ENCODE measurements at regions not wholly inside any gene's neighbourhood (a gene's known extent, or its start where the extent isn't known, plus 50 kb on each side); places are given as distances from the start of the nearest gene placed in this dataset.

DNA sequence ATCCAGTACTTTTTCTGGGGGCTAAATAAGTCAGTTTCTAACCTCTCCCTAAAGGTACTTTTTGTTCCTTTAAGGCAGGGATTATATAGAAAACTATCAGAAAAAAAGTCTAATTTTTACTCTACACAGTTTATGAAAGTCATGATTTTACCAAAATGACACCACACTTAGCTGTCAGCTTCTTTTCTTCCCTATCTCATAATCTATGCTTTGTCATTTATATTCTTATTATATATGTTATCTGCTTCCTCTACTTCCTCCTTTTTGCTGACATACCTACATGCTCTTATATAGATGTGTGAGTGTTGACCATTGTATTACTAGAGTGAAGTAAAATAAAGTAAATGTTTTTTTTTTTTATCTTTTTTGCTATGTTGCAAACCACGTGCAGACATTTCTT is 203.9 kb upstream of the CHRM2 start:
- no peak for DNase-seq

DNA sequence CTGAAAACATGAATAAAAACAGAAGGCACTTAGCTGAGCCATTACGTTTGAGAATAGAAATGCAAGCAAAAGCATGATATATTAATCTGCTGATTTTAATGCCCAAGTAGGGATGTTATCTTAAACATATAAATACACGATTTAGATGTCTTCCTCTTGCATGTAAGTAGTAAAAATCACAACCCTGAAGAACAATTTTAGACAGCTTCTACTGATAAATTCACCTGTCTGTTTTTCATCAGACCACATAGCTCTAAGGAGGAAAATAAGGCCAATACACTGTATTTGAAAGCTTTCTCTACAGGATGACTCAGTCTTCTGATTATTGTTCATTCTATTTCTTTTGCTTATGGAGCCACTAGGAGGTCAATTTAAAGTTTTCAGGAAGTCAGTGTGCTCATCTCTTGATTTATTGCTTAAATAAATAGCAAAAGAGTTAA is 210.9 kb upstream of the CHRM2 start:
- DNase-seq: no peak

DNA sequence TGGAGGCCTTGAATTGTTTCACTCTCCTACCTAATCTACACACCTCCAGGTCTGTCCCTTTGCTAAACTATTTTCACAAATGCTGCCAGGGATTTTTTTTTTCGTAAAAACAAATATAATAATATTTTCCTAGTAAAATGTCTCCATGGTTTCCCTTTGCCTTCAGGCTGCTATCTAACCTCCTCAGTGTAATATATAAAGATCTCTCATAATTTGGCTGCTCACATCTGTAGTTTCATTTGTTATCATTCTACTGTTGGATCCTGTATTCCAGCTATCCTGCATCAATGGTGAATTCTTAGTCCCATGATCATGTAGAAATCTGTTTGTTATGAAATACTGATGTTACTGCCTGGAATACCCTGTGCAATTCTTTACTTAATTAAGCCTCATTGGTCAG is 211.9 kb upstream of the CHRM2 start:
- no peak for DNase-seq

DNA sequence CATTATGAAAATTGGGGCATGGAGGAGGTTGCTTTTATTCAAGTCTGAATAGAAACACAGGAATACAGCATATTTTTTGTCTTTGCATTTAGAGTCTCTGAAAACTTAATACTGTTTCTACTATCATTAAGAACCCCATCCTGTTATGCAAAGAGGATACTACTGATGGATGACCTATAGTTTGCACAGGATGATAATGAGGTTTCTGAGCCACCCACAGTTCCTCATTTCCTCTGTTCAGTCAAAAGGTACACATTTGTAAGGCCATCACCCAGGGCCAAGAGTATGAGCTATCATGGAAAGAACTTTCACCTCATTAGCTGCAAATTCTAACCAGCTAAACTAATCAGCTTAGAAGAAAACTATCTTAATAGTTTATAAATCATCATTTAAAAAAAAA is 213.0 kb upstream of the CHRM2 start:
- no peak for DNase-seq

DNA sequence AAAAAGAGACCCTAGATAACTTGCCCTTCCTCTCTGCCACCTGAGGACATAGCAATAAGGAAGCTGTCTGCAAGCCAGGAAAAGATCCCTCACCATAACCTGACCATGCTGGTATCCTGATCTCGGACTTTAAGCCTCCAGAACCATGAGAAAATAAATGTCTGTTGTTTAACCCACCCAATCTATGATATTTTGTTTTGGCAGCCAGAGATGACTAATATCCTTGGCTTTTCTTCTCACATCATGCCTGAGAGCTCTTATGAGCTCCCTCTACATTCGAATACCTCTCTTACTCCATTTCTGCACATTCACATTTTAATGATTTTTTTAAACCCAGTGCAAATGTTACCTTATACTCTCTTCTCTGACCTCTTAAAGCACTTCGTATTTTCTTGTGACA is 214.0 kb upstream of the CHRM2 start:
- DNase-seq: no peak

DNA sequence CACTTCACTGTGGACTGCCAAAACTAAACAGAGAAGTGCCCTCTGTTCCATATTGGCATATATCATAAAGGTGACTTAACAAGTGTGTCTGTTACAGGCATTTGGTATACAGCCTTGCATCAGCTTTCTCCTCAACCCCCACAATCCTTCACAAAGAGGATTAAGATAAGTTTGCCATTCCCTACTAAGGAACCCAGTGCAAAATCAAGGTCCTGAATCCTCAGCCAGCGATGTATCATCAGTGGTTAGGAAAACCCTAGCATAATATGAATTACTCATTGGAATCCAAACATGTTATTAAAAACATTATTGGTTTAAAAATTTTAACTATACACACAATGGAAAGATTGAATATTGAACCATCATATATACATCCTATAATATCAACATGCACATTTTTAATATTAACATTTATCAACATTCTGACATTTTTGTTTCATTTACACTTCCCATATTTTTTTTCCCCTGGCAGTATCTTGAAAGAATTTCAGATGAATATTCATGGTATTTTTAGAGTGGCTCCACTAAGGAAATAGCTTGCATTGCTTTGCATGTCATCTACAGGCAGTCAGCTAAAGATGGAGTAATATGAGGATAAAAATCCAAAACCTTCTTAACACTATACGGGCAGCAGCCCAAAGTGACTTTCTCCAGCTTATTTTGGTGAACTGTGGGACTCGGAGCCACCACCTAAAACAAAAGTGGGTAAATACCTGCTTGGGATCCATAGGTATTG is 215.6 kb upstream of the CHRM2 start:
- no peak for DNase-seq

DNA sequence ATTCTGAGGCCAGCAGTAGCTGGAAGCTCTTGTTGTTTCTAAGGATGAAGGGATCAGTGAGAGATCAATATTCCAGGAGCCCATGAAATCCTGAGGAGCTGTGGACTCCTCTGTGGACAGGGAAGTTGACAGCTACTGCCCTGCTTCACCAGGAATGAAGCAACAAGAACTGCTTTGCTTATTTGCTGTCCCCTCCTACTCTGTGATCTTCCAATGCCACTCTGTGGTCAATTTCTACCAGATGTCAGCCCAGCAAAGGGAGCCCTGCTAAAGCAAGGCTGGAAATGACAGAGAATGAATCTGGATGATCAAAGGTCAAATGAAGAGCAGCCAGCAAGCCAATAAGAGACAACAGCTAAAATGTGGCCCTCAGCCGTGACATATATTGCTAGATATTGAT is 227.5 kb upstream of the CHRM2 start:
- no peak for DNase-seq

DNA sequence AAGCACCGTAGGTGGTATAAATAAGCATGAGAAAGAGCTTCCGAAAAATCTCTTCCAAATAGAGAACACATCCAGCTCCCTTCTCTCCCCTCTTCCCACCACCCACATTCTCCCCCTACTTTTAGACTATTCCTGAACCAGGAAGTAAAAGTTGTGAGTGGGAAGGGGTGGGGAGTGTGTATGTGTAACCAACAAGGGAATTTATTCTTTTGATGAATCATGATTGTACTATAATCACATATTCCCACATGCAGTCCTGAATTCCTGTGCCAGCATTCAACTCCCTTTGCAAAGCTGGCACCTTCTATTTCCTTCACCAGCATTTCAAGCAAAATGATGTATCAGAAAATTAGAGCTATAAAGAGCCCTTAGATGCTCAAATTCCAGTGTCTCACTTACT is 230.6 kb upstream of the CHRM2 start:
- no peak for DNase-seq

DNA sequence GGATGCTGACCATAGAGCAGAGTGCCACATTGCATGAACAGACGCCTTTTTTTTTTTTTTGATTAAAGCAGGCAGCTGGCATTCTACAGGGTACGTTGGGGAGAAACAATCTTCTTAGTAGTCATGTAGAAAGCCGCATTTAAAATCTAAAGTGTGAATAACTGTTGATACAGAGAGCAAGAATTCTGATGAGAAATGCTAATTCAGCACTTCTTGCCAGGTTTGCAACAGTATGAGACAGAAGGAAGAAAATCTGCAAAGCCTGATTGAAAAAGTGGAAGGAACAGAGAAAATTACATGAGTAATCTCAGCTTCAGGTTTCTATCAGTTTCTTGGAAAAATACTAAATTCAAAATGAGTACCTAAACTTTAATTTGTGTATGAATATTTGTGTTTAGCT is 232.7 kb upstream of the CHRM2 start:
- DNase-seq: no peak

DNA sequence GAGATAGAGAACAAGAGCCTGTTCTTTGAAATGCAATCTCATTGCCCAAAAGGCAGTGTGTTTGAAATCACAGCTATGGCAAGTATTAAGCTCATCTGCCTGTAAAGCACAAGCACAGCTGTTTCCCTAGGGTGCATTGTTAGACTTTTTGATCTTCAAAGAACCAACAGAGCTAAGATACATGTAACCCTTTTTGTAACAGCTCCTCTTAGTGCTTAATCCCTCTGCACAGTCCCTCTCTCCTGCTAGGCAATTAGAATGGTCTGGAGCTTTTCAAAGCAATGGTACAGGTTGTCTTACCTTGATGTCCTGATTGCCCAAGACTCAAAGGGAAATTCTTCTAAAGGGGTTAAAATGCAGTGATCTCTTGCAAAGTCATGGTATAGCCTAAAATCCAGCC is 249.6 kb upstream of the CHRM2 start:
- DNase-seq: no peak

DNA sequence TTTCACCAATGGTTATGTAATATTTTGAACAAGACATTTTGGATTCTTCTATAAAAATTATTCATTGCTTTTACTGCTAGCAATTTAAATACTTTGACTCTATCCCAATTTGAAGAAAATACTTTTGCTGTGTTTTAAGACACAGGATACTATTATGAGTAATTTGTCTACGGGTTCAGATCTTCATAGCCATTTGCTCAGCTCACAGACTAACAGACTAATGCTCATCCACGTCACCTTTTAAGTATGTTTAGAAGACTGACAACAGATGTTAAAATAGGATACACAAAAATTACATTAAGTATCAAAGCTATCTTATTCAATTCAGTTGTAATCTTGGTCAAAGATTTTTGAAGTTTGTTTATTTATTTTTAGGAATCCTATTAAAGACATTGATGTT is 251.3 kb upstream of the CHRM2 start:
- no peak for DNase-seq

DNA sequence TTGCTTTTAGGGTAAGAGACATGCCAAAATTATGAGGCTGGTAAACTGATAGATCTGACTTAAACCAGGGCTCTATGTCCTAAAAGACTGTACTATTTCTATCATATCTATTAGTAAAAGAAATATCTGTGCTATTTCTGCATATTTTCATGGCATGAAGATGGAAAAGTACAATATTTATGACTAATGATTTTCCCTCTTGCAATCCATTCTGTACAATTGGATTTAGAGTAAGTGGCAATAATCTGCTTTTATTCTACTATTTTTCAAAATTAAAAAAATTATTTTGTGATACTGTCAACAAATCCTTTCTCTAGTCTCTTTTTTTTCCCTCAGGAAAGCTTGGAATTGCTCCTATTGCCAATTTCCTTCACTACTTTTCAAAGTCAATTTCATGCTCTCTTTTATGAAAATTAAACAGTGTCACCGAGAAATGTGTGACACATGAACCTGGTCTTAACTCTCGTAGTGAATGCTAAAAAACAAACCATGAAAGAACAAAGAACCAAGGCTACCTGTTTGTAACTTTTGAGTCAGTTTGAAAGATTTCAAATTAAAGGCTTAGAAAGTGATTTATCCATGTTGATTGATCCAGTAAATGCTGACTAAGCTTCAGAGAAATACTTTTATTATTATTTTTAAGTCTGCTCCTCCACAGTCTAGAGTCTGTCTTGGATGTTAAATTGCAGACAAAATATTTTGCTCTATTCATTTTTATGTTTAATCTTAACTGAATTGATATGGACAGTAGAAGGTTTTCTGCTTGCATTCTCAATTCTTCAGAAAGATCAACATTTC is 262.7 kb upstream of the CHRM2 start:
- no peak for DNase-seq

DNA sequence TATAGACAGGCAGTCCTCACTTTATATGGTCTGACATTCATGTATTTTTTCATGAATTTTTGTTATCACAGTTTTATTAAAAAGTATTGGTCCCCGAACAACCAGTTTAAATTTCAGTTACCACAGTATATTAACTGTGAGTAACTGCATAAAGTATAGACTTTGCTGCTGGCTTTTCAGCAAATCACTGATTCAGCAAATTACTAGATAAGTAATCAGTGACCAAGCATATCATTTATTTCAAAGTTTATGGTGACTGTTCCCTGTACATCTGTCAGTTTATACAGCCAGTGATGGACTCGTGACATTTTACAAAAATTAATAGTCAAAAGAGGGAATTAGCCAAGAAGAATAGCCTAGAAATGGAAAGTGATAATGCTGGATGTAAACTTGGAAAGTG is 266.7 kb upstream of the CHRM2 start:
- DNase-seq: no peak

DNA sequence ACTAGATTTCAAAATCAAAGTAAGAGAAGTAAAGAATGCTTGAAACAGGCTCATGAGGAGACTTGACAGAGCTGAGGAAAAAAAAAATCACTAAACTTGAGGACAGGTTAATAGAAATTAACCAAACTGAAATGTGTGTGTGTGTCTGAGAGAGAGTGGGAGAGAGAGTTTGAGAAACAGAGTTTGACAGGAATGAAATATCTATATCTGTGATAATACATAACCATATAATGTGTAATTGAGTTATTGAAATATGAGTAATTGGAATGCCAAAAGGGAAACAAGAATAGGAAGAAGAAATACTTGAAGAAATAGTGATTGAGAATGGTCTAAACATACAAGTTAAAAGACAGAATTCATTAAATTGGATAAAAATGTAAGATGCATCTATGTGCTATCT is 268.0 kb upstream of the CHRM2 start:
- no peak for DNase-seq

DNA sequence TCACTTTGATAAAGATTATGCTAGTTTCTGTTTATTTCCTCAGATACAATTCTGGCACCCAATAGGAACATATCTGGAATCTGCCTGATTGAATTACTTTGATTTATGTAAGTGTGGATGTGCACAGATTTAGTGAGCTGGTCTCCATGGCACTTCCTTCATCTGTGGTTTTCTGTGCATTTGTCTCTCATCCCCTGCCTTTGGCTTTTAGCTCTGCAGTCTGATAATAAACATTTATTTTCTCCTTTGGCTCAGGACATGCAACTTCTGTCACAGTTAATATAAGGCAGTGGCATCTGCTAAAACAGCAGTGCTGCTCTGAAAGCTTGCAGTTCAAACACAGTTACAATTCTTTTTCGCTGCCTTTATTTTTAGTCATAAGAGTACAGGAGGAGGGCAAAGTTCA is 273.7 kb upstream of the CHRM2 start:
- DNase-seq: no peak

DNA sequence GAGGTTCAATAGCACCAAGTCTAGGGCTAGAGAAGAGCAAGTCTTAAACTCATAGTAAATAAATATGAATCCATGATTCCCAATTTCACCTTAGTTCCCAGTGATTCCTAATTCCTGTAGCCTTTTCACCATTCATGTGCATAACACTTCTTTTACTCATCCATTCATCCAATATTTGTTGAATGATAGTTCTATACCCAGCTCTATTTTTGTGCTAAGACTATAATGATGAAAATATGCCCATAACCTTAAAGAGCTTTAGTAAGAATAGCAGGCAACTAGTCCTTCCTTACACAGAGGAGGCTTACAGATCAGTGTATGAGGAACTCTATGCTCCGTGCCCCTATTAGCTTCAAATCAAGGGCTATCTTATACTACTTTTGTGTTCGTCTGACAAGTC is 280.2 kb upstream of the CHRM2 start:
- no peak for DNase-seq

DNA sequence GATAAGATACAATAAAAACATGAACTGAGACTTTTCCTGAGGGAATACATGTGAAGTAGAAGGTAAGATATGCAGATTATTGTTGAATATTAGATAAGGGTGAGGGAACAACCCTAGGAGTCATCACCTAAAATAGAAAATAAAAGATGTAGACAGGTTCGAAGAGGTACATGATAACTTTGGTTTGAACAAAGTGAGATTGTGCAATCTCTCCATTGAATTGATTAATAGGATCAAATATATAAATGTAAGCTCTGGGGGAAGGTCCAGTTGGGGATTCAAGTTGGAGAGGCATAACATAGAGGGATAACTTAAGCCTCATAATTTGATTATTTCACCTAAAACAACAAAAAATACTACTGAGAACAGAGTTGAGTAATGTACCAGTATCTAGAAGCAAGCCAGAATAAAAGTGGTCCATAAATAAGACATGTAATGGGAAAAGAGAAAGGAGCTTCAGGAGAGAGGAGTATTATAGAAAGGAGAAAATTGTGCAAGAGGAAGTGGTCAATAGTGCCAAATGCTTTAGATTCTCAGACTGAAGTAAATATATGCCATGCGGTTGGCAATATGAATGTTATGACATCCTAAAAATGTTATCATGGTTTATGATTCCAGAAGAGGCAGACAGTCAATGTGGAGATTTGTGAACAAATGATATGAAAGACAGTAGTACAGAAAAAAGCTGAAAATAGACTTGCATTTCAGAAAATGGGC is 282.3 kb upstream of the CHRM2 start:
- DNase-seq: no peak

DNA sequence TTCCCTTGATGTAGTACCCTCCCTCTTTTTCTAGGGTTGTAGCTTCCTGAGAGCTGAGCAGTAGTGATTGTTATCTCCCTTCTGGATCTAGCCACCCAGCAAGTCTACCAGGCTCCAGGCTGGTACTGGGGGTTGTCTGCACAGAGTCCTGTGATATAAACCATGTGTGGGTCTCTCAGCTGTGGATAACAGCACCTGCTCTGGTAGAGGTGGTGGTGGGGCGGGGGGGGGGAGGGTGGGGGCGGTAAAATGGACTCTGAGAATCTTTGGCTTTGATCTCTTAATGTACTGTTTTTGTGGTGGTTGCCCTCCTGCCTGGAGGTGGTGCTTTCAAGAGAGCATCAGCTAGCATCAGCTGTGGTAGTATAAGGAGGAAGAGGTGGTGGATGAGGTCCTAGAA is 302.0 kb upstream of the CHRM2 start:
- no peak for DNase-seq

DNA sequence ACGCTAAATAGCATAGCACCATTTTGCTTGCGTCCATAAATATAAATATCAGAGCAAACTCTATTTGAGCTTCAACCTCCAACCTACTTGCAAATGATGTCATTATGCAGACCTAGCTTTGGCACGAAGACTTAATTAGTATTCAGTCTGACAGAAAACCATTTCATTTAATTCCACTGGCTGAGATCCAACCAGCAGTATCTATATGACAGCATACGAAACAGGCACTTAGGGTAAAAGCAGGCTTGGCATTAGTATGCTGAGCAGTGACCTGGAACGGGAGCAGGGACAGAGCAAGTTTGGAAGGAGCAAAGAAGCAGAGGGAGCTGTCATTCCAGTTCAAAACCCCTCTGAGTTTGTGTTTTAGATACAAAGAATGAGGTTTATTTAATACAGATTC is 312.5 kb upstream of the CHRM2 start:
- no peak for DNase-seq

DNA sequence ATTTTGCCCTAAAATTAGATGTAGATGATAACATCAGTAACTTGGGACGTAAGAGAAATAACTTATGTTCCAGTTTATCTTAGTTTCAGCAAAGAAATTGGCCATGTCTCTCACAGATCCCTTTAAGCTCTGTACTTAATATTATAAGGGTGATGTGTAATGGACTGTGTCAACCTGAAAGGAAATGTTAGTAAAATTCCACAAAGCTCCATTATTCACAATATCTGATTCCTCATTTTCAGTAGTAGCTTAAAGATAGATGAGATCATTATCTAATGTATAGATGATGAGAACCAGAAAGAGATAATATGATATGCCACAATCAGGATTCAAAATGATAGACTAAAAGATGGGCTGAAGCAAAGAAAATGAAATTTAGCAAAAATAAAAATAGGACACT is 316.8 kb upstream of the CHRM2 start:
- no peak for DNase-seq

DNA sequence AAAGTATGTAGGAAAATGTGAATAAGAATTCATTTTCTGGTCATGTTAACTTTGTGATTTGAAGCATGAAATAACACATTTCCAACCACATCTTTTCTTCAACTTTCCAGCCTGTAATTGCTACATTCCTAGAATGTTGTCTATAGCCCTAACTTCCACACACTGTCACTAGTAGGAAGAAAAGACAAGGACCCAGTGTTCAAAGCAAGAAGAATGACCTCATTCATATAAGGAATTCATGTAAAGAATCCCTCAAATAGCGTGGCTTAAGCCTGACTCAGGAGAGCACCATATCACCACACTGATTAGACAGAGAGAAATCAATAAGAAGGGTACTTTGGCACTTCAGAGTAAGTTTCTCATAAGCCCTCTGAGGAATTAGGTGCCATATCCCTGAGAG is 318.7 kb upstream of the CHRM2 start:
- DNase-seq: no peak

DNA sequence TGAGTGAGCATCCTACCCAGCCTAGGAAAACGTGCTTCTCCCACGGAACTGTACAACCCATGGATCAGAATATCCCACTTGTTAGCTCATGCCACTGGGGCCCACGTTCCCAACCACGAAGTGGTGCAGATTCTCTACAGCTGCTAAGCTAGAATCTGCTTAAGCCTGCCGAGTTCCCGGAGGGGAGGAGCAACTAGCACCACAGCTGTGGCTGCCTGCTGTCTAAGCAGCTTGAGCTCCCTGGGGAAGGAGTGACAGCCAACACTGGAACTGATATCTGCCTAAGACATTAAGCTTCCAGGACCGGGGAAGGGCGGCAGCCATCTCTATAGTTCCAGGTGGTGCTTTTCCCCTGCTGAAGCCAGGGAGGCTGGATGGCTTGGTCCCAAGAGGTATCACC is 334.7 kb upstream of the CHRM2 start:
- no peak for DNase-seq

DNA sequence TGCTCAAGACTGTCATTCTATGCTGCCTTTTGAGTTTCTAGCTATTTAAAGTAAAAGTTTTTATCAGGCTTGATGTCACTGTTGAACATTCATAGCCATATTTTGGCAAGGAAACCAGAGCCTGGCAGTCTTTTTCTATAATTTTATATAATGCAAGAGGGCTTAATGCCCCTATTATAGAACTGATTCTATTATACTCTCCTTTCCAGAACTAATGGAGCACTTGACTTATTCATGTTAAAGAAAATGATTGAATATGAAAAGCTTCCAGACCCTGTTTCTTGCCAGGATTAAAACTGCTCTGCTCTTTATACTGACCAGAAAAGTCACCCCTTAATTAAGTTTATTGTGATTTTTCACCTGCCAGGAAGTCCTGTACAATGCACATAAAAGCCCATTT is 337.6 kb upstream of the CHRM2 start:
- DNase-seq: no peak

DNA sequence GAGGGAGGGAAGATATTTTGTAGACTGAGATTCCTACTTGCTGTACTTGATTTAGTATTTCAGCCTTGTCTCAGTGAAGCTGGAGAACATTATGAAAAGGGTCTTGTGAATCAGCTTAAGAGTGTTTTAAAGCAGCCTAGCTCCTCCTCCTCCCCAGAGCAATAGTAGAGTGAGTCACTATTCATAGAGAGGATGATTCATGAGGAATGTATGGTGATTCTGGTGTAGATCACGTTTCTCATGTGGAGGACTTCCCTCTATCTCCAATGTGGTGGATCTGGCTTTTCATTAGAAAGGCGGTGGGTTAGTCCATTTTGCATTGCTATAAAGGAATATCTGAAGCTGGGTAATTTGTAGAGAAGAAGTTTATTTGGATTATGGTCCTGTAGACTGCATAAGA is 340.1 kb upstream of the CHRM2 start:
- DNase-seq: no peak

Measured in suppressor macrophage treated with lipopolysaccharide for 4 hours (primary cell).